IMR-90 (cell line): ENCODE measurements at regions not wholly inside any gene's neighbourhood (a gene's known extent, or its start where the extent isn't known, plus 50 kb on each side); places are given as distances from the start of the nearest gene placed in this dataset.

Experiments used
- ATAC-seq: fragments of 200-7000 bp; cut with Tn5 transposase; 2 replicates; pipeline ENCODE4 v1.9.1; 2020; ENCODE audit warnings: low read depth, mild to moderate bottlenecking, moderate library complexity
- BruUV-seq: library from RNA; stranded (reverse); fragments of 400-500 nt; replicated peaks from 2 replicates; lab custom pipeline; 2021; lab: Mats Ljungman, UMichigan
- CTCF ChIA-PET: fragments of 300-600 bp; formaldehyde crosslinking; extraction: SDS; loops from one replicate; lab custom pipeline; 2021; ENCODE audit warnings: antibody characterized with exemption; lab: Yijun Ruan, JAX
- POLR2A ChIA-PET: fragments of 300-600 bp; sonication (Branson Sonifier 250); formaldehyde crosslinking; loops from one replicate; lab custom pipeline; 2022; ENCODE audit warnings: antibody characterized with exemption; ENCODE audit not compliant: unreplicated experiment; lab: Charles Lee
- DNase-seq: peaks from one replicate; pipeline ENCODE4 v3.0.0; 2013
- H2AFZ ChIP-seq: replicated peaks from 2 replicates; pipeline ENCODE3; 2013; ENCODE audit warnings: low read length, mild to moderate bottlenecking; ENCODE audit not compliant: poor library complexity
- H2AK5ac ChIP-seq: 2 replicates; pipeline ENCODE4 v1.6.1; 2013; ENCODE audit warnings: low read depth, low read length, inconsistent platforms
- H2AK9ac ChIP-seq: replicated peaks from 2 replicates; pipeline ENCODE3; 2013; ENCODE audit warnings: mild to moderate bottlenecking, low read depth, low read length, moderate library complexity; ENCODE audit not compliant: poor library complexity
- H2BK120ac ChIP-seq: 2 replicates; pipeline ENCODE4 v1.6.1; 2013; ENCODE audit warnings: low read depth, low read length, inconsistent platforms
- H2BK15ac ChIP-seq: 3 replicates; pipeline ENCODE4 v1.6.1; 2013; ENCODE audit warnings: low read depth, low read length, inconsistent platforms
- H2BK20ac ChIP-seq: 2 replicates; pipeline ENCODE4 v1.6.1; 2013; ENCODE audit warnings: low read depth, mild to moderate bottlenecking, inconsistent platforms, low read length, moderate library complexity
- H2BK5ac ChIP-seq: 2 replicates; pipeline ENCODE4 v1.6.1; 2013; ENCODE audit warnings: mild to moderate bottlenecking, low read depth, low read length, inconsistent platforms; ENCODE audit not compliant: poor library complexity, severe bottlenecking
- H3K14ac ChIP-seq: replicated peaks from 2 replicates; pipeline ENCODE4 v1.6.1; 2013; ENCODE audit warnings: low read depth, low read length, inconsistent platforms
- H3K18ac ChIP-seq: 2 replicates; pipeline ENCODE4 v1.6.1; 2013; ENCODE audit warnings: low read depth, low read length, control low read depth
- H3K23ac ChIP-seq: 2 replicates; pipeline ENCODE4 v1.6.1; 2013; ENCODE audit warnings: low read depth, low read length, inconsistent platforms
- H3K27ac ChIP-seq: 2 replicates; pipeline ENCODE4 v1.5.1; 2013; ENCODE audit warnings: mild to moderate bottlenecking, control low read depth, low read length; ENCODE audit not compliant: insufficient read depth
- H3K27me3 ChIP-seq: 2 replicates; pipeline ENCODE4 v1.6.1; 2013; ENCODE audit warnings: low read length; ENCODE audit not compliant: control insufficient read depth, insufficient read depth
- H3K36me3 ChIP-seq: 2 replicates; pipeline ENCODE4 v1.6.1; 2013; ENCODE audit warnings: low read length, mixed read lengths; ENCODE audit not compliant: control insufficient read depth, insufficient read depth
- H3K4ac ChIP-seq: 2 replicates; pipeline ENCODE4 v1.6.1; 2013; ENCODE audit warnings: low read depth, low read length, inconsistent platforms
- H3K4me1 ChIP-seq: 2 replicates; pipeline ENCODE4 v1.6.1; 2013; ENCODE audit warnings: low read length, mixed read lengths; ENCODE audit not compliant: control insufficient read depth, insufficient read depth
- H3K4me2 ChIP-seq: 2 replicates; pipeline ENCODE4 v1.6.1; 2013; ENCODE audit warnings: low read depth, mild to moderate bottlenecking, control low read depth, low read length, moderate library complexity
- H3K4me3 ChIP-seq: 2 replicates; pipeline ENCODE4 v1.5.1; 2013; ENCODE audit warnings: low read depth, mild to moderate bottlenecking, control low read depth, low read length, moderate library complexity; ENCODE audit not compliant: insufficient read depth
- H3K56ac ChIP-seq: 2 replicates; pipeline ENCODE4 v1.6.1; 2013; ENCODE audit warnings: low read length, inconsistent platforms; ENCODE audit not compliant: insufficient read depth; ENCODE audit errors: extremely low read depth
- H3K79me1 ChIP-seq, 2 experiments: 2 replicates each; pipeline ENCODE4 v1.6.1; 2013; ENCODE audit warnings: low read length in 2 of 2, inconsistent platforms in 1 of 2, low read depth in 1 of 2
- H3K9ac ChIP-seq: 2 replicates; pipeline ENCODE4 v1.6.1; 2013; ENCODE audit warnings: low read depth, low read length, control low read depth
- H3K9me1 ChIP-seq: 2 replicates; pipeline ENCODE4 v1.6.1; 2013; ENCODE audit warnings: low read length, inconsistent platforms; ENCODE audit not compliant: insufficient read depth
- H3K9me3 ChIP-seq: 2 replicates; pipeline ENCODE4 v1.6.1; 2013; ENCODE audit warnings: low read length; ENCODE audit not compliant: control insufficient read depth, insufficient read depth
- H4K20me1 ChIP-seq: 2 replicates; pipeline ENCODE4 v1.6.1; 2013; ENCODE audit warnings: low read length, inconsistent platforms; ENCODE audit not compliant: insufficient read depth
- H4K5ac ChIP-seq: 2 replicates; pipeline ENCODE4 v1.6.1; 2013; ENCODE audit warnings: mild to moderate bottlenecking, low read depth, low read length, control low read depth
- H4K8ac ChIP-seq, 2 experiments: 2 replicates each; pipeline ENCODE4 v1.6.1; 2013; ENCODE audit warnings: low read depth in 2 of 2, low read length in 2 of 2, control low read depth in 1 of 2, inconsistent platforms in 1 of 2
- H4K91ac ChIP-seq: 2 replicates; pipeline ENCODE4 v1.6.1; 2013; ENCODE audit warnings: low read depth, low read length, inconsistent platforms; ENCODE audit not compliant: insufficient read depth
- CEBPB ChIP-seq: IDR thresholded peaks from 2 replicates; pipeline ENCODE4 v1.6.1; 2012; ENCODE audit warnings: low read depth, low read length, improper control_type of control experiment
- FOS ChIP-seq: fragments of 150-350 bp; IDR thresholded peaks from 2 replicates; pipeline ENCODE4 v1.6.1; 2016; ENCODE audit warnings: low read depth, low read length
- MAFK ChIP-seq: IDR thresholded peaks from 2 replicates; pipeline ENCODE4 v1.6.1; 2012; ENCODE audit warnings: low read depth, low read length, improper control_type of control experiment
- MAZ ChIP-seq: IDR thresholded peaks from 2 replicates; pipeline ENCODE4 v1.6.1; 2012; ENCODE audit warnings: low read depth, mild to moderate bottlenecking, low read length, improper control_type of control experiment, moderate library complexity, borderline replicate concordance
- MXI1 ChIP-seq: IDR thresholded peaks from 2 replicates; pipeline ENCODE4 v1.6.1; 2012; ENCODE audit warnings: low read depth, mild to moderate bottlenecking, low read length, moderate library complexity, borderline replicate concordance
- RAD21 ChIP-seq: IDR thresholded peaks from 2 replicates; pipeline ENCODE4 v1.6.1; 2012; ENCODE audit warnings: low read length, improper control_type of control experiment
- SMC3 ChIP-seq: fragments of 150-350 bp; IDR thresholded peaks from 2 replicates; pipeline ENCODE4 v1.6.1; 2016; ENCODE audit warnings: low read depth, mild to moderate bottlenecking, antibody characterized with exemption, low read length, moderate library complexity
- WGBS, 2 experiments: methylation state at CpG; one replicate each; pipeline versions ENCODE4 v1.1.5 to v1.1.7; 2013; ENCODE audit warnings: missing lambda C conversion rate in 2 of 2; ENCODE audit not compliant: insufficient read length in 1 of 2; ENCODE audit errors: extremely low coverage in 2 of 2; 5-methylcytosine and 5-hydroxymethylcytosine counted together
- dilution Hi-C: fragments of 300-500 bp; cut with HindIII; formaldehyde crosslinking; loops from one replicate; pipeline ENCODE4 v1.14.3; 2018; ENCODE audit warnings: low sequenced_read_pairs; ENCODE audit not compliant: unreplicated experiment
- in situ Hi-C: fragments of 300-500 bp; cut with MboI; formaldehyde crosslinking; loops from 3 replicates; pipeline ENCODE4 v1.14.3; 2019; ENCODE audit warnings: low sequenced_read_pairs, inconsistent platforms, mixed read lengths
- intact Hi-C: fragments of 100-400 bp; cut with micrococcal nuclease; formaldehyde crosslinking; loops from 2 replicates; pipeline ENCODE4 v1.10.0; 2022
- TF ChIP-seq, protein P1 (sequence below): fragments of 150-350 bp; IDR thresholded peaks from 2 replicates; pipeline ENCODE4 v1.6.1; 2016; ENCODE audit warnings: low read depth, mild to moderate bottlenecking, low read length, moderate library complexity, borderline replicate concordance
- TF ChIP-seq, protein P2 (sequence below): conservative IDR thresholded peaks from 2 replicates; pipeline ENCODE4 v1.5.1; 2012; ENCODE audit warnings: mild to moderate bottlenecking, low read depth, low read length, improper control_type of control experiment

DNA sequence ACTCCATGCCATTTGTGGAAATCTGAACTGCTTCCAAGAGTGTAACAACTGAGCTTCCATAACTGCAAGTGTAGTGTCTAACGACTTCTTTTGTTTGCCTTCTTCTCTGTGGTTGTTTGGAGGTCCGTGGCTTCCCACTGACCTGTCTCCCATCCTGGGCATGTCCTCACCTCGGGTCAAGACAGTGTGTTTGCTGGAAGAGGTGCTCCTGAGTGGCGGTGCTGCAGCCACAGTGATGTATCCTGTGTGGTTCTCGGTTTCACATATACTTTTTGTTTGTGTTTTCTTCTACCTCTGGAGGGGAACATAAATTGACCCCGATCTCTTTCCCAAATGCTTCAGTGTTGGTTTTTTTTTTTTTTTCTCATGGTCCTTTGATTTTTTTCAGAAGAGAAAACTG is 84.7 kb upstream of the NPVF start:
- Histone ChIP-seq H3K79me1 (no peaks in the 10 kb centered on the region), H3K18ac (no peak overlapping the region), H4K5ac (no peak overlapping the region), H2AK5ac (no peak overlapping the region), H3K4me2 (no peak overlapping the region), H2BK5ac (no peak overlapping the region), H3K27ac (no peak overlapping the region), H3K27me3 (no peaks in the 10 kb centered on the region), H2AFZ (no peak overlapping the region), H4K20me1 (no peaks in the 10 kb centered on the region), H3K4ac (no peak overlapping the region), H2AK9ac (no peak overlapping the region), H3K23ac (no peak overlapping the region), H3K4me1 (no peaks in the 10 kb centered on the region), H4K8ac (no peak overlapping the region), H2BK120ac (no peak overlapping the region), H3K56ac (no peak overlapping the region), H3K36me3 (no peaks in the 10 kb centered on the region), H3K4me3 (no peak overlapping the region), H3K9ac (no peak overlapping the region), H3K9me3 (no peaks in the 10 kb centered on the region), H3K14ac (no peak overlapping the region), H2BK15ac (no peak overlapping the region), H3K9me1 (no peaks in the 10 kb centered on the region), H2BK20ac (no peak overlapping the region), H4K91ac (no peak overlapping the region)
- in situ Hi-C loops (no loop called here), dilution Hi-C loops (no loop called here), intact Hi-C loops (no loop called here)
- DNase-seq (no peak), ATAC-seq (no peak)
- ChIA-PET CTCF (no interaction called here), POLR2A (no interaction called here)
- no TSS peak for BruUV-seq
- no peak for TF ChIP-seq CEBPB
- no peak for TF ChIP-seq FOS
- TF ChIP-seq MXI1 = no peak
- no peak for TF ChIP-seq MAZ
- TF ChIP-seq, protein P1, sequence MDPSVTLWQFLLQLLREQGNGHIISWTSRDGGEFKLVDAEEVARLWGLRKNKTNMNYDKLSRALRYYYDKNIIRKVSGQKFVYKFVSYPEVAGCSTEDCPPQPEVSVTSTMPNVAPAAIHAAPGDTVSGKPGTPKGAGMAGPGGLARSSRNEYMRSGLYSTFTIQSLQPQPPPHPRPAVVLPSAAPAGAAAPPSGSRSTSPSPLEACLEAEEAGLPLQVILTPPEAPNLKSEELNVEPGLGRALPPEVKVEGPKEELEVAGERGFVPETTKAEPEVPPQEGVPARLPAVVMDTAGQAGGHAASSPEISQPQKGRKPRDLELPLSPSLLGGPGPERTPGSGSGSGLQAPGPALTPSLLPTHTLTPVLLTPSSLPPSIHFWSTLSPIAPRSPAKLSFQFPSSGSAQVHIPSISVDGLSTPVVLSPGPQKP = no peak
- TF ChIP-seq SMC3 = no peak
- no peak for TF ChIP-seq MAFK
- TF ChIP-seq, protein P2, sequence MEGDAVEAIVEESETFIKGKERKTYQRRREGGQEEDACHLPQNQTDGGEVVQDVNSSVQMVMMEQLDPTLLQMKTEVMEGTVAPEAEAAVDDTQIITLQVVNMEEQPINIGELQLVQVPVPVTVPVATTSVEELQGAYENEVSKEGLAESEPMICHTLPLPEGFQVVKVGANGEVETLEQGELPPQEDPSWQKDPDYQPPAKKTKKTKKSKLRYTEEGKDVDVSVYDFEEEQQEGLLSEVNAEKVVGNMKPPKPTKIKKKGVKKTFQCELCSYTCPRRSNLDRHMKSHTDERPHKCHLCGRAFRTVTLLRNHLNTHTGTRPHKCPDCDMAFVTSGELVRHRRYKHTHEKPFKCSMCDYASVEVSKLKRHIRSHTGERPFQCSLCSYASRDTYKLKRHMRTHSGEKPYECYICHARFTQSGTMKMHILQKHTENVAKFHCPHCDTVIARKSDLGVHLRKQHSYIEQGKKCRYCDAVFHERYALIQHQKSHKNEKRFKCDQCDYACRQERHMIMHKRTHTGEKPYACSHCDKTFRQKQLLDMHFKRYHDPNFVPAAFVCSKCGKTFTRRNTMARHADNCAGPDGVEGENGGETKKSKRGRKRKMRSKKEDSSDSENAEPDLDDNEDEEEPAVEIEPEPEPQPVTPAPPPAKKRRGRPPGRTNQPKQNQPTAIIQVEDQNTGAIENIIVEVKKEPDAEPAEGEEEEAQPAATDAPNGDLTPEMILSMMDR = no peak
- TF ChIP-seq RAD21 = no peak
- 40% methylated on average over 2 of the region's 6 CpGs; no CpG with 5 or more reads in 1 of the 2 experiments for WGBS, 2 experiments
